ENCODE measurements at regions not wholly inside any gene's neighbourhood (a gene's known extent, or its start where the extent isn't known, plus 50 kb on each side); places are given as distances from the start of the nearest gene placed in this dataset.

DNA sequence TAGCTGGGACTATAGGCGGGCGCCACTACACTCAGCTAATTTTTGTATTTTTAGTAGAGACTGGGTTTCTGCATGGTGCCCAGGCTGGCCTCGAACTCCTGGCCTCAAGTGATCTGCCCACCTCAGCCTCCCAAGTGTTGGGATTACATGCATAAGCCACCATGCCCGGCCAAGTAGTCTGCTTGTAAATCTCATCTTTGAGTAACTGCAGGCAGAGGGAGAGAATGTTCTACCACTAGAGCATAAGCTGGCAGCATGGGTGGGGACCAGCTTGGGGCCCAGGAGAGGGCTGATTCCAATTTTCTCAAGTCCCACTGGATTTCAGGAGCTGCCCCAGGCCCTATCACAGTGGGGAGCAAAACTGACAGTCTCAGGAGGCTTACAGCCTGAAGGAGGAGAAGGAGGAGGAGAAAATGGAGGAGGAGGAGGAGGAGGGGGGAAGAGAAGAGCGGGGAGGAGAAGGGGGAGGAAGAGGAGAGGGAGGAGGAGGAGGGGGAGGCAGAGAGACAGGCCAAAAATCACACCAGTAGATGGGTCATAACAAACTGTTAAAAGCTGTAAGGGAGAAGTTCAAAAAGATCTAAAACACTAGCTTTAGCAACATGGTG lies 229.1 kb upstream of the IGF1R start:
- H2AFZ ChIP-seq (ENCODE audit: low read length), result no peak overlapping the region
- H3K27me3 ChIP-seq (ENCODE audit: insufficient read depth, low read length), result no peaks in the 10 kb centered on the region
- no peaks in the 10 kb centered on the region for H3K4me1 ChIP-seq (ENCODE audit: insufficient read depth, low read length, severe bottlenecking)
- H3K36me3 ChIP-seq (ENCODE audit: insufficient read depth, low read length), result no peaks in the 10 kb centered on the region
- H3K9me3 ChIP-seq (ENCODE audit: low read length), result no peaks in the 10 kb centered on the region
- H3K9ac ChIP-seq (ENCODE audit: low read length), result no peak overlapping the region
- no peaks in the 10 kb centered on the region for H3K9me2 ChIP-seq (ENCODE audit: low read depth, low read length)
- H3K27ac ChIP-seq (ENCODE audit: low read depth, low read length, poor library complexity, severe bottlenecking), result no peak overlapping the region
- no peaks in the 10 kb centered on the region for H3K79me2 ChIP-seq (ENCODE audit: insufficient read depth, low read length)
- no peaks in the 10 kb centered on the region for H3F3A ChIP-seq (ENCODE audit: insufficient read depth, low read length)
- no peak for TF ChIP-seq CTCF (IDR thresholded peaks at IDR 0.05; ENCODE audit: low read length)
- no peak for TF ChIP-seq EZH2 (IDR thresholded peaks at IDR 0.05; ENCODE audit: borderline replicate concordance, low read length)
- no peak overlapping the region for H3K4me2 ChIP-seq (ENCODE audit: low read length)
- no peaks in the 10 kb centered on the region for H4K20me1 ChIP-seq (ENCODE audit: insufficient read depth, low read length)
- no peak overlapping the region for H3K4me3 ChIP-seq (ENCODE audit: low read depth, low read length, poor library complexity, severe bottlenecking)

GRCh38 chr15:98420837-98421236 lies 227.5 kb upstream of the IGF1R start:
- TF ChIP-seq CTCF (IDR thresholded peaks at IDR 0.05; ENCODE audit: low read length) (no peak), EZH2 (IDR thresholded peaks at IDR 0.05; ENCODE audit: borderline replicate concordance, low read length) (no peak)
- Histone ChIP-seq H2AFZ (ENCODE audit: low read length) (no peak overlapping the region), H3F3A (ENCODE audit: insufficient read depth, low read length) (no peaks in the 10 kb centered on the region), H3K4me3 (ENCODE audit: low read depth, low read length, poor library complexity, severe bottlenecking) (no peak overlapping the region), H3K36me3 (ENCODE audit: insufficient read depth, low read length) (no peaks in the 10 kb centered on the region), H3K27ac (ENCODE audit: low read depth, low read length, poor library complexity, severe bottlenecking) (no peak overlapping the region), H3K9me2 (ENCODE audit: low read depth, low read length) (no peaks in the 10 kb centered on the region), H3K27me3 (ENCODE audit: insufficient read depth, low read length) (no peaks in the 10 kb centered on the region), H3K9me3 (ENCODE audit: low read length) (no peaks in the 10 kb centered on the region), H3K79me2 (ENCODE audit: insufficient read depth, low read length) (no peaks in the 10 kb centered on the region), H4K20me1 (ENCODE audit: insufficient read depth, low read length) (no peaks in the 10 kb centered on the region), H3K4me1 (ENCODE audit: insufficient read depth, low read length, severe bottlenecking) (no peaks in the 10 kb centered on the region), H3K9ac (ENCODE audit: low read length) (no peak overlapping the region), H3K4me2 (ENCODE audit: low read length) (no peak overlapping the region)

GRCh38 chr15:98421419-98422129 lies 226.8 kb upstream of the IGF1R start:
- H3K4me3 ChIP-seq (ENCODE audit: low read depth, low read length, poor library complexity, severe bottlenecking), result no peak overlapping the region
- TF ChIP-seq CTCF (IDR thresholded peaks at IDR 0.05; ENCODE audit: low read length) (peak; percentile 83), EZH2 (IDR thresholded peaks at IDR 0.05; ENCODE audit: borderline replicate concordance, low read length) (no peak)
- H3K36me3 ChIP-seq (ENCODE audit: insufficient read depth, low read length), result no peaks in the 10 kb centered on the region
- H2AFZ ChIP-seq (ENCODE audit: low read length), result no peak overlapping the region
- no peak overlapping the region for H3K9ac ChIP-seq (ENCODE audit: low read length)
- no peaks in the 10 kb centered on the region for H3K9me2 ChIP-seq (ENCODE audit: low read depth, low read length)
- H3K4me1 ChIP-seq (ENCODE audit: insufficient read depth, low read length, severe bottlenecking), result no peaks in the 10 kb centered on the region
- no peak overlapping the region for H3K4me2 ChIP-seq (ENCODE audit: low read length)
- H4K20me1 ChIP-seq (ENCODE audit: insufficient read depth, low read length), result no peaks in the 10 kb centered on the region
- no peaks in the 10 kb centered on the region for H3K79me2 ChIP-seq (ENCODE audit: insufficient read depth, low read length)
- H3F3A ChIP-seq (ENCODE audit: insufficient read depth, low read length), result no peaks in the 10 kb centered on the region
- H3K27ac ChIP-seq (ENCODE audit: low read depth, low read length, poor library complexity, severe bottlenecking), result no peak overlapping the region
- no peaks in the 10 kb centered on the region for H3K27me3 ChIP-seq (ENCODE audit: insufficient read depth, low read length)
- H3K9me3 ChIP-seq (ENCODE audit: low read length), result no peaks in the 10 kb centered on the region
